Ascending aorta (tissue), 2 donors: ENCODE measurements at regions not wholly inside any gene's neighbourhood (a gene's known extent, or its start where the extent isn't known, plus 50 kb on each side); places are given as distances from the start of the nearest gene placed in this dataset.

Source experiments
- DNase-seq, 2 donors: peaks; one replicate each; pipeline ENCODE4 v3.0.0-alpha.2; 2019; ENCODE audit warnings: low spot score in 2 of 2
- H3K27ac ChIP-seq, 2 donors: fragments of 200-600 bp; sonication (generic); one replicate each; pipeline ENCODE4 v1.5.1; 2016 to 2017; ENCODE audit warnings: mild to moderate bottlenecking in 1 of 2
- H3K27me3 ChIP-seq: fragments of 200-600 bp; sonication (generic); one replicate; pipeline ENCODE4 v1.5.1; 2017
- H3K36me3 ChIP-seq, 2 donors: fragments of 200-600 bp; sonication (generic); one replicate each; pipeline ENCODE4 v1.5.1; 2016
- H3K4me1 ChIP-seq, 2 donors: fragments of 200-600 bp; sonication (generic); one replicate each; pipeline ENCODE4 v1.5.1; 2016 to 2017; ENCODE audit warnings: mild to moderate bottlenecking in 1 of 2
- H3K4me3 ChIP-seq, 2 donors: fragments of 200-600 bp; sonication (generic); one replicate each; pipeline ENCODE4 v1.5.1; 2016 to 2017; ENCODE audit warnings: mild to moderate bottlenecking in 1 of 2
- H3K9me3 ChIP-seq, 2 donors: fragments of 200-600 bp; sonication (generic); one replicate each; pipeline ENCODE4 v1.5.1; 2016
- CTCF ChIP-seq, 3 experiments: fragments of 200-600 bp in 2 of 3; fragments of 450-650 bp in 1 of 3; sonication (generic) in 2 of 3; IDR thresholded peaks; one replicate each; pipeline ENCODE4 v1.5.1; 2016 to 2019; ENCODE audit warnings: antibody characterized with exemption in 3 of 3, mild to moderate bottlenecking in 1 of 3, moderate library complexity in 1 of 3
- intact Hi-C: fragments of 100-400 bp; cut with DNase I; formaldehyde crosslinking; loops from one replicate; pipeline ENCODE4 v1.15.1; 2023

GRCh38 chr4:151988591-151988990 lies 227.8 kb upstream of the GATB start:
- no peak overlapping the region for H3K4me3 ChIP-seq
- no peak for DNase-seq
- H3K36me3 ChIP-seq: no peaks in the 10 kb centered on the region
- intact Hi-C loops: no loop called here
- H3K27ac ChIP-seq: no peak overlapping the region
- no peaks in the 10 kb centered on the region for H3K9me3 ChIP-seq
- H3K27me3 ChIP-seq: no peaks in the 10 kb centered on the region
- H3K4me1 ChIP-seq: peaks cover 0 to 4% of the 10 kb centered on the region in 2 donors
- TF ChIP-seq CTCF (IDR thresholded peaks at IDR 0.05): no peak

DNA sequence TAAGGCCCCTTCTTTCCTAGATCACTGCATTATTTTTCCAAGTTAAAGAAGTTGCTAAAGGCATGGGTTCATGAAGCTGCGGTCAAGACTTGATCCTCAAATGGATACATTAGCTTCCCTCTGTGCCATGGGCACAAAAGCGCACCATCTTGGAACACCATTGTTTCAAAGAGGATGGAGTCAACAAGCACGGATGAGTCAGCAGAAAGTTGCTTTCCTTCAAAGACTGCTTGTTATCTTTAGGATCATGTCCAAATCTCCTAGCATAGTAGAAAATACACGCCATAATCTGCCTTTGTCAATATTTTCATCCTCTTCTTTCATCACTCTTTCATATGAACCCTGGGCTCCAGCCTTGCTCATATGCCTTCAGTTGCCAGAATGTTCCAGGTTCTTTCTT lies 226.8 kb upstream of the GATB start:
- Histone ChIP-seq H3K9me3 (no peaks in the 10 kb centered on the region), H3K27ac (no peak overlapping the region), H3K36me3 (no peaks in the 10 kb centered on the region), H3K4me1 (peaks cover 0 to 4% of the 10 kb centered on the region in 2 donors), H3K27me3 (no peaks in the 10 kb centered on the region), H3K4me3 (no peak overlapping the region)
- TF ChIP-seq CTCF (IDR thresholded peaks at IDR 0.05): no peak
- intact Hi-C loops: no loop called here
- no peak for DNase-seq

DNA sequence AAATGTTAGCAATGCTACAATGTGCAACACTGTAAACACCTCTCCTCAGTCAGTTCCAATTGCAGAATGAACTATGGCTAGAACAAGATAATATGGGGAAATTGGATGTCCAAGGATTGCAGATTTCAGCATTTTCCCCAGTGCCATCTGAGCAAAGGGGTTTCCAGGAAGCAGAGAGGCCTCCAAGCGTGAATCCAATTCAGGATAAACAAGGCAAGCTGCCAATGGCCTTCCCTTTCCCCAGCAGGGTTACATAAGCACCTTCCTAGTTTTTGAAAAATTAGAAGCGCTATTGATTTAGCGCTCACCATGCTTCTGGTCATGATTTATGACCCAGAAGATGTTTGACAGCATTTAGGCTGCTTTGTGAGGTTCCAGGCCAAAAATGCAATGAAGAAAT lies 223.0 kb upstream of the GATB start:
- TF ChIP-seq CTCF (IDR thresholded peaks at IDR 0.05): no peak
- Histone ChIP-seq H3K36me3 (no peaks in the 10 kb centered on the region), H3K27ac (no peak overlapping the region), H3K27me3 (no peaks in the 10 kb centered on the region), H3K9me3 (no peaks in the 10 kb centered on the region), H3K4me1 (no peaks in the 10 kb centered on the region), H3K4me3 (no peak overlapping the region)
- no peak for DNase-seq
- intact Hi-C loops: no loop called here

DNA sequence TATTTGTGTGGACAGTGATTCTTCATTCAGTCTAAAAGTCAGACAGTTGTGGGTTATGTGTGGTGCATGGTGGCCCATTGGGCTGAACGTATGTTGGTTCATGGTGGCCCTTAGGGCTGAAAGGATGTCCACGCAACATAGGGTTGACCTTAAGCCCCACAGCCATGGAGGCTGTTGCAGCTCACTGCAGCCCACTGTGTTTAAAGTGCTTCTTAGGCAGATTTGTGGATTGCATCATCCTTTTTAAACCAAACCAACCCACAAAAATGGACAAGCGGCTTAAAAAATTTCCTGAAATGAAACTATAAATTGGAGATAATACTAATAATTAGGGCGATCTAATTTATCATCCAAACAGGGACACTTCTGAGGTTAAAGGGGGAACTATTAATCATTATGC lies 219.0 kb upstream of the GATB start:
- TF ChIP-seq CTCF (IDR thresholded peaks at IDR 0.05): no peak
- Histone ChIP-seq H3K36me3 (no peaks in the 10 kb centered on the region), H3K27me3 (no peaks in the 10 kb centered on the region), H3K9me3 (no peaks in the 10 kb centered on the region), H3K4me3 (no peak overlapping the region), H3K4me1 (no peaks in the 10 kb centered on the region), H3K27ac (no peak overlapping the region)
- intact Hi-C loops: no loop called here
- DNase-seq: no peak

DNA sequence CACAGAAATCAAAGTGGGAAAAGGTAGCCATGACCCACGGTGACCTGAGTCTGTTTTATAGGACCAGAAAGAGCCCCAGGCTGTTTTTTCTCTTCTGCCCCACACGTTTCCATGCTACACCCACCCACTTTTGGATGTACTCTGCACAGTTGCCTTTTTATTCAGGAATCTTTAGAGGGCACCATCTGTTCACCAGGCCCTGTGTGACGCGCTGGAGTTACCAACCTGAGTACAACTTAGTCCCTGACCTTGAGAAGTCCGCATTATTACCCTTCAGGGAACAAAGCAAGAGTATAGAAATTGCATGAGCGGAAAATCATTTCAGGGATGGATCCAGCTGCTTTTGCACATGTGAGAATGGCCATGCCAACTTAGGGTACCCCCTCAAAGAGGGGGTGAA lies 207.8 kb upstream of the GATB start:
- no peak for DNase-seq
- H3K36me3 ChIP-seq: no peaks in the 10 kb centered on the region
- H3K4me3 ChIP-seq: no peak overlapping the region
- intact Hi-C loops: no loop called here
- no peaks in the 10 kb centered on the region for H3K9me3 ChIP-seq
- no peak overlapping the region for H3K27ac ChIP-seq
- no peaks in the 10 kb centered on the region for H3K27me3 ChIP-seq
- no peak for TF ChIP-seq CTCF (IDR thresholded peaks at IDR 0.05)
- H3K4me1 ChIP-seq: no peaks in the 10 kb centered on the region

DNA sequence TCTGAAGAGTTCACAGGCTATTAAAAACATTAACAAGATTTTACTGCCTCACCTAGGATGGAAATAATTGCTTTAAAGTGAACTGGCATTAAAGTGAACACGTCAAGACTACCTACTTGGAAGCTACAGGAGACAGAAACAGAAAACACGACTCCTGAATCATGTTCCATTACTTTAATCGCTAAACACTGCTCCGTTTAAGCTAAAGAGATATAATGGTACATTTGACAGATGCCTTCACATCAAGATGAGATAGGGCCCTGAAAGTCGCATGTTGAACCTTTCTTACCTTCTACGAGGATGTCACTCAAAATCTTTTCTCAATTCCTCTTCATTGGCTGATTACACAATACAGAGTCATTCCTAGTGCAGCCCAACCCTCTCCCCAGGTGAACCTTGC lies 206.3 kb upstream of the GATB start:
- H3K27ac ChIP-seq: no peak overlapping the region
- no peak for DNase-seq
- intact Hi-C loops: no loop called here
- TF ChIP-seq CTCF (IDR thresholded peaks at IDR 0.05): no peak
- H3K27me3 ChIP-seq: no peaks in the 10 kb centered on the region
- no peaks in the 10 kb centered on the region for H3K9me3 ChIP-seq
- H3K4me3 ChIP-seq: no peak overlapping the region
- H3K36me3 ChIP-seq: no peaks in the 10 kb centered on the region
- no peaks in the 10 kb centered on the region for H3K4me1 ChIP-seq
